ENCODE measurements at regions not wholly inside any gene's neighbourhood (a gene's known extent, or its start where the extent isn't known, plus 50 kb on each side); places are given as distances from the start of the nearest gene placed in this dataset.

- no peak for DNase-seq
Measured at GRCh38 chr3:56923526-56924224, 121.9 kb upstream of the ARHGEF3 start.

DNA sequence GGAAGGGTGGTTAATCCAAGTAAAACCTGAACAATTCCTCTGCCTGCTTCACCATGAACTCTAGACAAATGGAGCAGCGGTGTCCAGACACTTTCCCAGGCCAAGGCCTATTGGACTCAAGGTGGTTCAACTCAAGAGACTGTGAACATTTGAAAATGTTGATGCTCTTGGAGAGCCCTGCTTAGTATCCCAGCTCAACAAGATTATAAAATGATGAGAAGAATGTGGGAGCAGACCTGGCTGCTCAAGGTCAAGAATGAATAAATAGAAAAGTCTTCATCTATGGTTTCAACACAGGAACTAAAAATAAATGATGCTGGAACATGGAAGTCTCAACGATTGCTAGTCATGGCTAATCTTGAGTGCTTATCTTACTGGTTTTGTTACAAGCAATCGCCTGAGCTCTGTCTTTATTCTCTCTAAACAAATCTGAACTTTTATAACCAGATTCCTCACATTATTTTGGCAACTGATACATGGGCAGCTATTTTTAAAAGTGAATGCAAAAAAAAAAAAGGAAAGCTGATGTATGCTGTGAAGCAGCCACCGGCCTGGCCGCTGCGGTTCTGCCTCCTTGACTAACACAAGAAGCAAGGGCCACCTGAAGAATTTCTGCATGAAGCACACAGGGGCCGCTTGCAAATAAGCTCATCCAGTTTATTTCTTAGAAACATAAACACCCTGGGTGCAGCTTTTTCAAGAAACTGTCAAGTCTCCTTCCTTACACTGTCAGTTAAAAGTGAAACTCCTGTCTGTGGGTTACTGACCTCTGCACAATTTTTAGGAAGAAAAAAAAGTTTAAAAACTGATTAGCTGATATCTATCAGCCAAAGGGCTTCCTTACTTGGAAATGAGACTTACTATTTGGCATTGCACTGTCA lies 120.1 kb upstream of the ARHGEF3 start:
- peak; percentile 82 for DNase-seq

- DNase-seq, result no peak
Measured at GRCh38 chr3:56919797-56920195, 118.0 kb upstream of the ARHGEF3 start.

DNA sequence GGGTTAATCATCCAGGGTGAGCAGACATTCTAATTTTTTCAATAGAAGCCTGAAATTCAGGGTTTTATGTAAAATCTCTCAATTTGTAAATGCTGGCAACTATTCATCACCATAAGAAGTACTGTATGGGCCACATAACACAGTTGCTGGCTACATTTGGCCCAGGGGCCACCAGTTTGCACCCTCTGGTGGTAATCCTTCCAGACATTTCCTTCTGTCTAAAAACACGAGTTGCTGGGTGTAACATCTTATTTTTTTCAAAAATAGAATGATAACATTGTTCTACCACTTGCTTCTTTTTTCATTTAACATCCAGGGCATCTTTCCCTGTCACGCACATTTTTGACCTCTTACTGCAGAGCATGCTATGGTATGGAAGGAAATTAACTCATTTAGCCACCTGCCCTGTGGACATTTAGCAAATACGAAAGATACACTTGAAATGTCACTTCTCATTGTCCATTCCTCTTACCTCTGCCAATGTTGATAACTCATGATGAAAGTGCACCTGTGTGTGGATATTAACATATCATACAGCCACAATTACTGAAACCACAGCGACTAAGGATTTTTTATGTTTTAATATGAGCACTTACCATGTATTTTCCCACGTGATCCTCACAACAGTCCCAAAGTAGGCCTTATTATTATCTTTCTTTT lies 117.5 kb upstream of the ARHGEF3 start:
- DNase-seq, result peak; percentile 71

DNA sequence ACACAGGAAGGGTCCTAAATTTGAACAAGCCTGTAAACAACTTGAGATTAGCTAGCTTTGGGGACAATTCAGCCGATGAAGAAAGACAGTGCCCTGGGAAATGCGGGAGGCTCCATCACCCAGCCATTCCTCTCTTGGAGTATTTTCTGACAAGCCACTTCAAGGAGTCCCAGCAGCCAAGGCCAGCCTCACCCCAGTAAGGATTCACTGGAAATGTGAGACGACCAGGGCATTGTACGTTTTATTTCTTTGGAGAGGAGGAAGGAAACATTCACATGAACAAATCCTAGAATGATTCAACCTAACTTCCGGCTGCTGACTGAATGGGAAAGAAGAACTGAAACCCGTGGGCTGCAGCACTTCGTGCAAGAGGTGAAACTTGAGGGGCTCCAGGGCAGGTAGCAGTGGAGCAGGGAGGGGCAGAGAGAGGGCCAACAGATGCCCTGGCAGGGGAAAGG lies 116.4 kb upstream of the ARHGEF3 start:
- peak; percentile 93 for DNase-seq

- DNase-seq, result peak; percentile 93
Measured at GRCh38 chr3:56917361-56918110, 115.8 kb upstream of the ARHGEF3 start.

- peak; percentile 44 for DNase-seq
Measured at GRCh38 chr3:56916716-56917360, 115.1 kb upstream of the ARHGEF3 start.

GRCh38 chr3:56915966-56916586 lies 114.3 kb upstream of the ARHGEF3 start:
- DNase-seq, result peak; percentile 90

DNA sequence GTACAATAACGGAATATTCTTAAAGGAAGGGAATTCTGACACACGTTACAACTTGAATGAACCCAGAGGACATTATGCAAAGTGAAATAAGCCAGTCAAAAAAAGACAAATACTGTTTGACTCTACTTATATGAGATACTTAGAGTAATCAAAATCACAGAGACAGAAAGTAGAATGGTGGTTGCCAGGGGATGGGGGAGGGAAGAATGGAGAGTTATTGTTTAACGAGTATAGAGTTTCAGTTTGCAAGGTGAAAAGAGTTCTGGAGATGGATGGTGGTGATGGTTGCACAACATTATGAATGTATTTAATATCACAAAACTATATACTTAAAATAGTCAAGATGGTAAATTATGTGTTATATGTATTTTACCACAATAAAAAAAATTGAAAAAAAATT lies 112.9 kb upstream of the ARHGEF3 start:
- peak; percentile 46 for DNase-seq

DNA sequence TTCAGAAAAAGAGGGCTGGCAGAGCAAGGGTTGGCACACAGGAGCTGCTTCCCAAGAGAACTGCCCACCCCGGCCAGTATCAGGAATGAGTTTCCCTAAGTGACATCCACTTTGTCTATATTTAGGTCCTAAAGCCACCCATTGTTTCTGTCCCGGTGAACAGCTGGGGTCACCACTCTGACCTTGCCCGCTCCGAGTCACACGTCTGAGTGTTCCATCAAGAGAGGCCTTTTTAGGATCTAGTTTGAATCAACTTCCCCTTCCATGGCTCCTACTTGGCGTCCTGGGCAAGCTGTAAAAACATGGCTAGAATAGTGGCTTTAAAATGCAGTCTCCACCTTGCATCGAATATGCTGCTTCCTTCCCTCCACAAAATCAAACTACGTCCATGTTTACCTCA lies 109.6 kb upstream of the ARHGEF3 start:
- no peak for DNase-seq

DNA sequence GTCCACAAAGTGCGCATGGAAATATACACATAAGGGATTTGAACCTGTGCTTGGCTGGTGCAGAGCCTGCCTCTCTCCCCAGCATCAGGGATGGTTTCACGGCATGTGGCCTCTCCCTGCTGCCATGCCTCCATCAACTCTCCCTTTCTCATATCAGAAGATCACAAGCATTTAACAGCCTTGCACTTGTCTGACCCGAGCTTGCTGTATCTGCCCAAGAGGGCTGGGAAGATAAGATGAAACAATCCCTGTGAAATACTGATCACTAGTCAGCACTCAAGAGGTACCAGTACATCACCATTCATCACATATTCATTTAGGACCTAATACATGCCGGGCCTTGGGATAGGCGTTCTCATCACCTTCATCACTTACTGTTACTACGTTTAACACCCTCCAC lies 107.6 kb upstream of the ARHGEF3 start:
- no peak for DNase-seq

GRCh38 chr3:56908004-56908403 lies 106.3 kb upstream of the ARHGEF3 start:
- no peak for DNase-seq

GRCh38 chr3:56904552-56905215 lies 102.9 kb upstream of the ARHGEF3 start:
- DNase-seq, result no peak

GRCh38 chr3:56903231-56903782 lies 101.6 kb upstream of the ARHGEF3 start:
- no peak for DNase-seq

GRCh38 chr3:56902468-56903160 lies 100.9 kb upstream of the ARHGEF3 start:
- no peak for DNase-seq

DNA sequence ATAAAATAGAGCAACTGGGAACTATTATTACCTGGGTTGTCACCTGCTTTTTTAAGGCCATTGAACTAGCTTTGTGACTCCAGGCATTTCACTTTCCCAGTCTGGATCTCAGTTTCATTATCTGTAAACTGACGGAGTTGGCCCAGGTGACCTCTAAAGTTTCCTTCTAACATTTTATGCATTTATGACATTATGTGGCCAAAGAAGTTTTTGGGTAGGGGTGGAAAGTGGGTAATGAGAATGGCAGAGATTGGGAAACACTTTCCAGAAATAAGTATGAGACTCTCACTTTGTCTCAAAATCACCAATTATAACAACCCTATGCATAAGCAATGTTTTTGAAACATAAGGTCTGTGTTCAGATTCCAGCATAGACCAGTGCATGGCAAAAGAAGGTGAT lies 99.1 kb upstream of the ARHGEF3 start:
- no peak for DNase-seq

DNA sequence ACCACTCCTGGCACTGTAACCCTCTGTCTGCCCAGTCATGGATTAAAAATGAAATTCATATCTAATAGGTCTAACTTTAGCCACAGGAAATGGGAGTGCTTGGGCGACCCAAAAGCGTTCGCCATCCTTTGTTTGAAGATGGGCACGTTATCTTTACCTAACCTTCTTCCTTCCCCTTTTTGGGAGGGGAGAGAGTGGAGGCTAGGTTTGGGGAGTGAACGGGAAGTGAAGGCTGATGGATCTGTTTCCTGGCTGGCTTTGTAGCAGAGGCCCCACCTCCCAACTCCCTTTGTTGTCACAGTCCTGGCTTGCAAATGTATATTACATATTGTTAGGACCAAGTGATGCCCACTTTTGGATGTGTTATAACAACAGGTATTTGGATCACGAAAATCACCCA lies 98.1 kb upstream of the ARHGEF3 start:
- DNase-seq, result no peak

- no peak for DNase-seq
Measured at GRCh38 chr3:56899078-56899477, 97.3 kb upstream of the ARHGEF3 start.

DNA sequence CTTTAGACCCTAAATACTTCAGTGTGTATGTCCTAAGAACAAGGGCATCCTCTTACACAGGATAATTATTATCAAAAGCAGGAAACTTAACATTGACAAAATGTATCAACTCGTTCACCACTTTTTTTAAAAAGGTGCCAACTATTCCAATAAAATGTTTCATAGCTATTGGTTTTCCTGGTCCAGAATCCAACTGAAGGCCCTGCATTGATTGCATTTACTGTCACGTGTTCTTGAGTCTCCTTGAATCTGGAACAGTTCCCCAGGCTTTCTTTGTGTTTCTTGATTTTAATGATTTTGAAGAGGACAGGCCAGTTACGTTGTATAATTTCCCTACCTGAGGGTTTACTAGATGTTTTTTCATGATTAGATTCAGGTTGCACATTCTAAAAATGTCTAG lies 94.6 kb upstream of the ARHGEF3 start:
- DNase-seq, result no peak

GRCh38 chr3:56894881-56895431 lies 93.2 kb upstream of the ARHGEF3 start:
- no peak for DNase-seq
